ENCODE measurements at regions not wholly inside any gene's neighbourhood (a gene's known extent, or its start where the extent isn't known, plus 50 kb on each side); places are given as distances from the start of the nearest gene placed in this dataset.

- TF ChIP-seq CTCF (IDR thresholded peaks at IDR 0.05; ENCODE audit: low read length) (no peak), EZH2 (IDR thresholded peaks at IDR 0.05; ENCODE audit: borderline replicate concordance, low read length) (no peak)
These were observed 429.1 kb downstream of the SPRY1 start for GRCh38 chr4:123825596-123826291.
